ENCODE measurements at regions not wholly inside any gene's neighbourhood (a gene's known extent, or its start where the extent isn't known, plus 50 kb on each side); places are given as distances from the start of the nearest gene placed in this dataset.
"Not testable (repeated sequence)": the region's sequence is repeated elsewhere in the genome, so short reads cannot be mapped to it uniquely, and the experiment has no call there.

DNA sequence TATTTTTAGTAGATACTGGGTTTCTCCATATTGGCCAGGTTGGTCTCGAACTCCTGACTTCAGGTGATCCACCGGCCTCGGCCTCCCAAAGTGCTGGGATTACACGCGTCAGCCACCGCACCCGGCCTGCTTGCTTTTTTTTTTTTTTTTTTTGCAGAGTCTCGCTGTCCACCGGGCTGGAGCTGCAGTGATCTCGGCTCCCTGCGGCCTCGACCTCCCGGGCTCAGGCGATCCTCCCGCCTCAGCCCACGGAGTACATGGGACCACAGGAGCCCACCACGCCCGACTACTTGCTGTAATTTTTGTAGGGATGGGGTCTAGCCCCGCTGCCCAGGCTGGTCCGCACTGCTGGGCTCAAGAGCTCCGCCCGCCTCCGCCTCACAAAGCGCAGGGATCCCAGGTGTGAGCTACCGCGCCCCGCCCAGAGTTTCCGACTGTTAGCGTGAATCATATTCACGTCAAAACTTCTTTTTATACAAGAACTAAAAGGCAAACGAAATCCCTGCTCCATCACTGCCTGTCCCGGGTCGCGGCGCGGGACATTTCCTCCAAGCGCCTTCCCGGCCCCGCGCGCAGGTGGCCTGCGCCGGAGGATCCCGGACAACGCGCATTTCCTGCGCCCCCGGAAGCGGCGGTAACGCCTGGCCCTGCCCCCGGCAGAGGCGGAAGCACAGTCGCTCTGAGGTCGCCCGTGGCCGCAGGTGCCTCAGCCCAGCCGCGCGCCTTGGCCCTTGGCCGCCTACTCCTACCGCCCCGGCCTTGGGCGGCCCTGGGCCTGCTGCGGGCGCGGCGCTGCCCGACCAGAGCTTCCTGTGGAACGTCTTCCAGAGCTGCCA is 50.9 kb upstream of the APOD start:
- not testable (repeated sequence) for DNase-seq

All from left kidney (tissue), 1 donor.